Stimulated activated CD4-positive, alpha-beta T cell treated with anti-CD3 and anti-CD28 coated beads, Interleukin-4, amount 100 ng/mL, for 24 hours (primary cell): ENCODE measurements at regions not wholly inside any gene's neighbourhood (a gene's known extent, or its start where the extent isn't known, plus 50 kb on each side); places are given as distances from the start of the nearest gene placed in this dataset.

ENCODE experiments used
- DNase-seq: peaks from one replicate; pipeline ENCODE4 v3.0.0-alpha.2; 2020

GRCh38 chr3:56889131-56889530 lies 87.4 kb upstream of the ARHGEF3 start:
- no peak for DNase-seq

- DNase-seq, result no peak
Observed at GRCh38 chr3:56887402-56888025, 85.8 kb upstream of the ARHGEF3 start.

DNA sequence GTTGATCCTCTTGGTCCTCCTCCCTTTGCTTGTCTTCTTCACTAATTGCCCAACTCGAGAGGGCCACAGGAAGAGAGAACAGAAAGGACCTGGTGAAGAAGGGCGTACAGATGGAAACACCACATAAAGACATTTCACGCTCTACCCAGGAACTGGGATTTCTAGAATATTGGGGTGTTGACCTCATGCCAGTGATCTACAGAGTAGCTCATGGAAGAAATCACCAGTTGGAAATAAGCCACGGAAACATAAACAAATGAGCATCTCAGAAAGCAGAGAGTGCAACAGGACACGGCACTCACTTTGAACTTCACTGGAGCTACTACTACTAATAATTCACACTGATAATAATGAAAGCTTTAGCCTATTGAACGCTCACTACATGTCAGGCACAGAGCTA lies 84.6 kb upstream of the ARHGEF3 start:
- no peak for DNase-seq

- no peak for DNase-seq
Observed at GRCh38 chr3:56885879-56886278, 84.1 kb upstream of the ARHGEF3 start.

GRCh38 chr3:56885453-56885852 lies 83.7 kb upstream of the ARHGEF3 start:
- no peak for DNase-seq

DNA sequence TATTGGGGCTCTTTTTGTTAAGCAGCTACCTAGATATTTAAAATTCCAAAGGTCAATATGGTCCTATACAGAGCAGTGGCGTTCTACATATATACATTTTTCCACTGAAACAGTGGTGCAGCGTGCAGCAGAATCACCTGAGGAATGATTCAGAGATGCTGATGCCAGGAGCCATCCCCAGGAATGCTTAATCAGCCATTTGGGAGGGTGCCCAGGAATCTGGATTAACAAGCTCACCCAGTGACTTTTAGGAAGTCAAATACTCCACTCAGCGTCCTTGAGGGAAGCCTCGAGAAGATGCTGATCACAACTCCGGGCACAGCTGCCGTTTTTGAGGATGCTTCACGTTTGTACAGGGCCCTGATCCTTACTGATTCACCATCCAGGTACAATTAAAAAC lies 82.6 kb upstream of the ARHGEF3 start:
- no peak for DNase-seq

DNA sequence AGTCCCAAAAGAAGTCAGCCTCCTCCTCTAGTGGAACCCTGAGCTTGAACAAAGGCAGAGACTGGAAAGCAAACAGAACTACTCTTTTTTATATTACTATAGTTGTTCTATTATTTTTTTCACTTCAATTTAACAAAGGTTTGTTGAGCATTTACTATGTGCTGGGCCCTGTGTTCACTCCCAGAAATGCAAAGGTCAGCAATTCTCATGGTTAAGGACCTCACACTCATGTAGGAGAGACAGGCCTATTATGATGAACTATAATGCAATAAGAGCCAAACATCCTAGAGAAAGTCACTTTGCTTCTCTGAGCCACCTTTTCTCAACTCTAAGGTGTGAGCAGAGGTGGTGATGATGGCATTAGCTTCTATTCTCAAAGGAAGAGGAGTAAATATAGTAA lies 82.1 kb upstream of the ARHGEF3 start:
- DNase-seq, result no peak

DNA sequence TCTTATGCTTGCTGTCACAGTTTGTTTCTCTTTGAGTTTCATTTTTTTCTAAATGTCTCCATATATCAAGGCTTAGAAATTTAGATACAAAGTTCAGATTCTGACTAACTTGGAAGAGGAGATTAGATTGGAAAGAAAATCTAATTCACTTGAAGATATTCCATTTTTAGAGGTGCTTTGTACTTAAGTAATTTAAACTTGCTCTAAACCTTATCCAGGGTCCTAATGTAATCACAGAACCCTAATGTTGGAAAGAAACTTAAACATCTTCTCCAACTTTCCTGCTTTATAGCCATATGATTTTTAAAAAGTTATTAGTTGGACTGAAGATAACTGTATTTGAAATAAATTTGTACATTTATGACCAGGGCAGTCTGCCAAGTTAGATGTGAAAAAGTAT lies 81.1 kb upstream of the ARHGEF3 start:
- no peak for DNase-seq

GRCh38 chr3:56881841-56882240 lies 80.1 kb upstream of the ARHGEF3 start:
- no peak for DNase-seq

GRCh38 chr3:56880720-56881575 lies 79.2 kb upstream of the ARHGEF3 start:
- DNase-seq, result no peak

DNA sequence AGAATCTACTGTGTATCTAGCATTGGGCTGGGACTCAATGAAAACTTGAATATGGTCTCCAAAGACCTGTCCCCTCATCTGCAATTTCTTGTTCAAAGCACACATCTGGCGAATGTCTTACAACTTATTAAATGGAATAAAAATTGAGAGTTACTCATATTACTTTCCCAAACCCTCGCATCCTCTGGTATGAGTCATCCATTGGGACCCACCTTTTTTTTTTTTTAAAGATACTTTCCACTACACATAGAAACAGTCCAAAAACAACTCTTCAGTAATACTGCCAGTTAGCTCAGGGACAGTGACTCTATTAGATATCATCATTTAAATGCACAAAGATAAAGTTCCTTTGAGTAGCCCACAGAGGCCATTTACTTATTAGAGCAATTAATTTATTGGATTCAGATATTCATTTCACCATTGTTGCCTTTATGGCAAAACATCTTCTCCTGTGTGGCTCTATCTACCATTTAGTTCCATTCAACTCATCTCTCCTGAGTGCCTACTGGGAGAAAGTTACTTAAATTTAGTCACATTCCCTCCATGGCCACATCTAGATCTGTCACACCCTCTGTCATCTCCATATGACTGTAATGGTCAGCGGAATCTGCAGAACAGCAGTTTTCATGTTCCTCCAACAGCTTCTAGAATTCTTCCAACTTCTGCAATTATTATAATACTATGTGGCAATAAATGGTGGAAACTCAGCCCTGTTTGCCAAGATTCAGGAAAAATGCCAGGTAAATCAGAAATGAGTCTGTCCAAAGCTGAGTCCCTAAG lies 77.9 kb upstream of the ARHGEF3 start:
- no peak for DNase-seq

DNA sequence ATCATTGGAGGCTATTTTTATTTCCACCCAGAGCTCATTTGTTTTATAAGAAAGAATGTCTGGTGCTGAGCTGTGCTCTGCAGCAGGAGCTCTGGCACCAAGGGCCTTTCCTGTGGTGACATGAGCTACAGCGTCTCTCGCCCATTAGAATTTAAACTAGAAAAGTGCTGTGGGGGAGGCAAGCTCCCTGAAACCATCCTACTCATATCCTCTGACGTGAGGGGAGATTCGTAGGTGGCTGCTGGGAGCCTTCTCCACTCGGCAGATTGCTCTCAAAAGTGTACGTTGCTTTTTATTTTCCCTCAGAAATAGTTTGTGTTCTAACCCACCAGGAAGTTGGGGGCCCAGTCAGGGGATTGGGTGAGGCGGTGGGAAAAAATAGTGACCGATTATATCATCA lies 76.3 kb upstream of the ARHGEF3 start:
- DNase-seq, result peak; percentile 70

- DNase-seq, result no peak
Observed at GRCh38 chr3:56876916-56877315, 75.2 kb upstream of the ARHGEF3 start.

DNA sequence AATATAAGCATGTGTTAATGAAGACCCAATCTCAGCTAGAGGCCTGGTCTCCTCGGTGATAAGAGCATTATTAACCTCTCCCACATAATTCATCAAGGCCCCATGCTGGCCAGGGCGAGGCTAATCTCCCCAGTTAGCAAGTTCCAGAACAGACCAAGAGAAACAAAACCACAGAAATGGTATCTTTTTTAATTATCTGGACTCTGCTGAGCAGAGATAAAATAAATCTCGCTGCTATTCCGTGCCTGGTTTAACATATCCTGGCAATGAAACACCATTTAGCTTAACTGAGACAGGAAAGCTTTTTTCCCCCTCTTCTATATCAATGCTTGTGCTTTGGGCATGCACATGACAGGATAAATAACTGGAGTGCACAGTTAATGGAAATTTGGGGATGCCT lies 72.5 kb upstream of the ARHGEF3 start:
- DNase-seq, result no peak

DNA sequence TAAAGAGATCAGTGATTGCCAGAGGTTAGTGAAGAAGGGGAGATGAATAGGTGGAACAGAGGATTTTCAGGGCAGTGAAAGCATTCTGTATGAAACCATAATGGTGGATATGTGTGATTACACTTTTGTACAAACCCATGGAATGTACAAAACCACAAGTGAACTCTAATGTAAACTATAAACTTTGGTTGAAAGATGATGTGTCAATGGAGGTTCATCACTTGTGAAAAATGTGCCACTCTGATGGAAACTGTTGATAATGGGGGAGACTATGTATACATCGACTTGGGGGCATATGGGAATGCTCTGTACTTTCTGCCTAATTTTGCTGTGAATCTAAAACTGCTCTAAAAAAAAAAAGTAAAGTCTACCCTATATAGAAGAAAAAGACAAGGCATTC lies 68.7 kb upstream of the ARHGEF3 start:
- no peak for DNase-seq

DNA sequence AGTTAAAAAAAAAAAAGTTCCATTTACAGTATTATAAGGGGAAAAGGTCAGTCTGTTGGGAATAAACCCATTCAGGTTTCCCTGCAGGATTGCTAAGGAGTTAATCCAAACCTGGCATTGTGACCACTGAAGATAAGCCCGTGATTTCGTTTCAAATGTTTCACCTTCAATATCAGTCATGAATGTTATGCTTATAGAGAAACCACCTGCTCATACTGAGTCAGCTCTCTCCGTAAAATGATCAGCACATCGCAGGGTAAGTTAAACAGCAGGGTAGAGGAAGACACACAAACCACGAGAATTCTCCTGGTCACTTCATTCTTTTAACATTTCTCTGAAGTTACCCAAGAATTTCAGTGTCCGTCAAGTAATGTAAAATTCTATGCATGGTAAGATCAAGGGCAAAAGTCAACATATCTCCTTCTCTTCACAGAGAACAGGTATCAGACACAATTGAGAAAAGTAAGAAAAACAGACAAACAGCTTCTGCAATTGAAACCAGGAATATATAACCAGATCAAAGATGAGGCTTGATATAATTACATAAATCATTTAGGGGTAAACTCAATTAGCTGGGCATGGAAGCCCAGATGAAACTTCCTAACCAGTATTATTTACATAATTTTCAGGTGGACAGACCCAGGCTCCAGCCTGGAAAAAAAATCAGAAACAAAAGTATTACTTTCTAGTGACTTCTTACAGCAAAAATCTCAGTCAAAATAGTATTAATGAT lies 67.6 kb upstream of the ARHGEF3 start:
- no peak for DNase-seq

DNA sequence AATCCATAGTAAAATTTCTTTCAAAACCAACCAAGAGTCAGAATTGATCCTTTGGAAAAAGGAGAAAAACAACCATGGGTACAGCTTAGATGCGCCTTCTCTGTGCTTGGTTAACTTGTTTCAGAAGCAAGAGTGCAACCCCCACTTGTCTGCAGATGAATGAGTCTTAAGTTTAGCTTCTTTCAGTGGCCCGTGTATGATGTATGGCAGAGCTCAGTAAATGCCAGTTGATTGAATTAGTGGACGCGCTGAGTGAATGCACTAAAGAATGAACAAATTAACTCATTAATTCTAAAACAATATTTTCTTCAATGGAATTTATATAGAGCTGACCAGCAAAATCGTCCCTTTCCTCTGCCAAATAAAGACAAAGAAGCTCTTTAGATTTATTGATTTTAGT lies 67.0 kb upstream of the ARHGEF3 start:
- no peak for DNase-seq

GRCh38 chr3:56867671-56868070 lies 65.9 kb upstream of the ARHGEF3 start:
- no peak for DNase-seq

DNA sequence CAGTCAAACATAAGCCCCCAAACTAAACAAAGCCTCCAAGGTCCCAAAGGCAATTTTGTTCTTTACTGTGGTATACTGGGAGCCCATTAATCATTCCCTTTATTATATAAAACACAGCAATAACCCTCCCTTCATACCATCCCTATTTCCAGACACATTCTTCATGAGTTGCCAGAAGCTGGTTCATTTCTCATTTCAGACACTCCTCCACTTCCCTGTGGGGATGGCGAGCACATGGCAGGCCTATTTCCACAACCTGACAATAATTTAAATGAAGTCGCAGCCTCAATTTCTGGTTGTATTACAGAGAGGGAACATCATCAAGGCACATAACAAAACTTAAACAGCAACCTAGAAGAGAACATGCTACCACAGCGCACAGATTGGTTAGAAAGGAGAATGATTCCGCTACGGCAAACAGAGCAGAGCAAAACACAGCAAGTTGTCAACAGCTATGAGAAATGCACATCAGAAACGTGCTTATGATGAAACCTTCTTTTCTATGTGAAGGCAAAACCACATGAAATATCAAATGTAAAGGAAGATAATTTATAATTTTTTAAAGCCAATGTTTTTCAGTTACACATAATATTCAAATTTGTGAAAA lies 63.3 kb upstream of the ARHGEF3 start:
- DNase-seq, result no peak

GRCh38 chr3:56864090-56864489 lies 62.3 kb upstream of the ARHGEF3 start:
- DNase-seq, result peak; percentile 61

- DNase-seq, result peak; percentile 48
Observed at GRCh38 chr3:56862352-56863062, 60.8 kb upstream of the ARHGEF3 start.

DNA sequence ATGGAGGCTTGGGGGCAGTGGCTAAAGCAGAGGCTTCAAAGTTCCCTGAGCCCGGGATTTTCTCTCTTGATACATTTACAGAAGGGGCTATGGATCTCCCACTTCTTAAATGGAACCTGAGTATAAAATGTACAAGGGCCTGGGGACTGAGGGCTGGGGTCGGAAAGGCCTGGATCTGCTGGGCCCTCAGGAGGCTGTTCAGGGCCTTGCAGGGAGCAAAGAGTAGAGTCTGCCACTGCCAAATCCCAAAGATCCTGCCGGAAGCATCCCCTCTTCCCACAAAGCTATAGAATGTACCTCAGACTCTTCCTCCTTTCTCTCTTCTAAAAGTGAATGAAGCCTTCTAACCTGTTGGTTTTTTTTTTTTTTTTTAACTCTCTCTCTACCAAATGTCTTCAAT lies 59.8 kb upstream of the ARHGEF3 start:
- DNase-seq, result no peak
